GM19043 (cell line): ENCODE measurements at regions not wholly inside any gene's neighbourhood (a gene's known extent, or its start where the extent isn't known, plus 50 kb on each side); places are given as distances from the start of the nearest gene placed in this dataset.

Experiments
- ATAC-seq: cut with Tn5 transposase; IDR thresholded peaks from one replicate; pipeline ENCODE4 v1.9.1; 2021; ENCODE audit warnings: low read depth; ENCODE audit not compliant: unreplicated experiment

- no peak for ATAC-seq
These were observed 221.7 kb downstream of the SOX11 start for GRCh38 chr2:5913711-5914395.

- ATAC-seq, result no peak
These were observed 222.8 kb downstream of the SOX11 start for GRCh38 chr2:5914811-5915611.

GRCh38 chr2:5915881-5916310 is 223.7 kb downstream of the SOX11 start:
- ATAC-seq, result no peak

- no peak for ATAC-seq
These were observed 229.0 kb downstream of the SOX11 start for GRCh38 chr2:5921081-5921642.

- ATAC-seq, result no peak
These were observed 232.1 kb downstream of the SOX11 start for GRCh38 chr2:5923957-5924945.

GRCh38 chr2:5925604-5926003 is 233.4 kb downstream of the SOX11 start:
- no peak for ATAC-seq

GRCh38 chr2:5926871-5927512 is 234.8 kb downstream of the SOX11 start:
- no peak for ATAC-seq

- ATAC-seq, result no peak
These were observed 240.6 kb downstream of the SOX11 start for GRCh38 chr2:5932556-5933469.

- no peak for ATAC-seq
These were observed 241.5 kb downstream of the SOX11 start for GRCh38 chr2:5933669-5934068.

GRCh38 chr2:5937321-5937720 is 245.1 kb downstream of the SOX11 start:
- ATAC-seq, result no peak

GRCh38 chr2:5937851-5938565 is 245.8 kb downstream of the SOX11 start:
- no peak for ATAC-seq

- no peak for ATAC-seq
These were observed 246.3 kb downstream of the SOX11 start for GRCh38 chr2:5938566-5938896.

- no peak for ATAC-seq
These were observed 247.4 kb downstream of the SOX11 start for GRCh38 chr2:5939553-5939952.

- no peak for ATAC-seq
These were observed 248.7 kb downstream of the SOX11 start for GRCh38 chr2:5940596-5941535.

GRCh38 chr2:5942204-5942603 is 250.0 kb downstream of the SOX11 start:
- no peak for ATAC-seq

- ATAC-seq, result no peak
These were observed 253.6 kb downstream of the SOX11 start for GRCh38 chr2:5945742-5946141.
